ENCODE measurements at regions not wholly inside any gene's neighbourhood (a gene's known extent, or its start where the extent isn't known, plus 50 kb on each side); places are given as distances from the start of the nearest gene placed in this dataset.

DNA sequence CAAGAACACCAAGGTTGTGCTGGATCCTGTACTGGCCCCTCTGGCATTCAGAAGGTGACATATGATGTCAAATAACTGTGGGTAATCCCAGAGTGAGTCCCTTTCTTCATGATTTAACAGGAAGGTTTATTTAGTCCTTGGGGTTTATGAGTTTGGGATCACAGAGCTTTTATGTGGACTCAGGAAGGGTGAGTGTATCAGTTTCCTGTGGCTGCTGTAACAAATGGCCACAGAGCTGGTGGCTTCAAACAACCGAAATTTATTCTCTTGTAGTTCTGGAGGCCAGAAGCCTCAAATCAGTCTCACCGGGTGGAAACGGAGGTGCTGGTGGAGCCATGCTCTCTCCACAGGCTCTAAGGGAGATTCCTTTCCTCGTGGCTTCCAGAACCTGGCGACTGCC lies 157.7 kb downstream of the MELK start:
- CTCF ChIA-PET: interaction anchor here (0.7 kb wide), 1 partner anchor 167 kb away, joined by 3 read pairs; no protein-coding TSS in a partner anchor
- Histone ChIP-seq H3K4me1 (ENCODE audit: control insufficient read depth, insufficient read depth, low read length) (no peaks in the 10 kb centered on the region), H3K27me3 (ENCODE audit: control insufficient read depth, insufficient read depth, low read length) (no peaks in the 10 kb centered on the region; the same call in 1 of the 2 replicates), H3K27ac (ENCODE audit: low read length) (no peak overlapping the region), H3K36me3 (ENCODE audit: control insufficient read depth, insufficient read depth, low read length) (no peaks in the 10 kb centered on the region), H3K4me3 (ENCODE audit: low read depth in 2 of 2, low read length in 2 of 2) (no peak overlapping the region), H3K9me3 (ENCODE audit: control insufficient read depth, insufficient read depth, low read depth, low read length) (no peaks in the 10 kb centered on the region)
- ATAC-seq (no peak), DNase-seq (ENCODE audit: low read depth, low spot score) (no peak)
- POLR2A ChIA-PET: interaction anchor here (0.6 kb wide), 1 partner anchor 228 kb away, joined by 3 read pairs; no protein-coding TSS in a partner anchor
- TF ChIP-seq POLR2AphosphoS5 (IDR thresholded peaks at IDR 0.05; ENCODE audit: low read depth, low read length) (no peak), SIN3A (IDR thresholded peaks at IDR 0.05; ENCODE audit: borderline replicate concordance, insufficient read depth, low read depth, low read length) (no peak), TCF7L2 (IDR thresholded peaks at IDR 0.05; ENCODE audit: low read depth, low read length) (no peak)
- TF ChIP-seq, protein P1, sequence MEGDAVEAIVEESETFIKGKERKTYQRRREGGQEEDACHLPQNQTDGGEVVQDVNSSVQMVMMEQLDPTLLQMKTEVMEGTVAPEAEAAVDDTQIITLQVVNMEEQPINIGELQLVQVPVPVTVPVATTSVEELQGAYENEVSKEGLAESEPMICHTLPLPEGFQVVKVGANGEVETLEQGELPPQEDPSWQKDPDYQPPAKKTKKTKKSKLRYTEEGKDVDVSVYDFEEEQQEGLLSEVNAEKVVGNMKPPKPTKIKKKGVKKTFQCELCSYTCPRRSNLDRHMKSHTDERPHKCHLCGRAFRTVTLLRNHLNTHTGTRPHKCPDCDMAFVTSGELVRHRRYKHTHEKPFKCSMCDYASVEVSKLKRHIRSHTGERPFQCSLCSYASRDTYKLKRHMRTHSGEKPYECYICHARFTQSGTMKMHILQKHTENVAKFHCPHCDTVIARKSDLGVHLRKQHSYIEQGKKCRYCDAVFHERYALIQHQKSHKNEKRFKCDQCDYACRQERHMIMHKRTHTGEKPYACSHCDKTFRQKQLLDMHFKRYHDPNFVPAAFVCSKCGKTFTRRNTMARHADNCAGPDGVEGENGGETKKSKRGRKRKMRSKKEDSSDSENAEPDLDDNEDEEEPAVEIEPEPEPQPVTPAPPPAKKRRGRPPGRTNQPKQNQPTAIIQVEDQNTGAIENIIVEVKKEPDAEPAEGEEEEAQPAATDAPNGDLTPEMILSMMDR (IDR thresholded peaks at IDR 0.05): no peak
- TF ChIP-seq, protein P2, sequence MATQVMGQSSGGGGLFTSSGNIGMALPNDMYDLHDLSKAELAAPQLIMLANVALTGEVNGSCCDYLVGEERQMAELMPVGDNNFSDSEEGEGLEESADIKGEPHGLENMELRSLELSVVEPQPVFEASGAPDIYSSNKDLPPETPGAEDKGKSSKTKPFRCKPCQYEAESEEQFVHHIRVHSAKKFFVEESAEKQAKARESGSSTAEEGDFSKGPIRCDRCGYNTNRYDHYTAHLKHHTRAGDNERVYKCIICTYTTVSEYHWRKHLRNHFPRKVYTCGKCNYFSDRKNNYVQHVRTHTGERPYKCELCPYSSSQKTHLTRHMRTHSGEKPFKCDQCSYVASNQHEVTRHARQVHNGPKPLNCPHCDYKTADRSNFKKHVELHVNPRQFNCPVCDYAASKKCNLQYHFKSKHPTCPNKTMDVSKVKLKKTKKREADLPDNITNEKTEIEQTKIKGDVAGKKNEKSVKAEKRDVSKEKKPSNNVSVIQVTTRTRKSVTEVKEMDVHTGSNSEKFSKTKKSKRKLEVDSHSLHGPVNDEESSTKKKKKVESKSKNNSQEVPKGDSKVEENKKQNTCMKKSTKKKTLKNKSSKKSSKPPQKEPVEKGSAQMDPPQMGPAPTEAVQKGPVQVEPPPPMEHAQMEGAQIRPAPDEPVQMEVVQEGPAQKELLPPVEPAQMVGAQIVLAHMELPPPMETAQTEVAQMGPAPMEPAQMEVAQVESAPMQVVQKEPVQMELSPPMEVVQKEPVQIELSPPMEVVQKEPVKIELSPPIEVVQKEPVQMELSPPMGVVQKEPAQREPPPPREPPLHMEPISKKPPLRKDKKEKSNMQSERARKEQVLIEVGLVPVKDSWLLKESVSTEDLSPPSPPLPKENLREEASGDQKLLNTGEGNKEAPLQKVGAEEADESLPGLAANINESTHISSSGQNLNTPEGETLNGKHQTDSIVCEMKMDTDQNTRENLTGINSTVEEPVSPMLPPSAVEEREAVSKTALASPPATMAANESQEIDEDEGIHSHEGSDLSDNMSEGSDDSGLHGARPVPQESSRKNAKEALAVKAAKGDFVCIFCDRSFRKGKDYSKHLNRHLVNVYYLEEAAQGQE (IDR thresholded peaks at IDR 0.05; ENCODE audit: insufficient read depth in 1 of 2, low read depth in 2 of 2, low read length in 1 of 2): no peak
- in situ Hi-C loops (cut with HindIII; ENCODE audit: low pct_unique_long_range_greater_than_20kb, low sequenced_read_pairs): no loop called here
- no TSS peak for BruUV-seq (replicated peaks)
- intact Hi-C loops (cut with micrococcal nuclease; ENCODE audit: unreplicated experiment): no loop called here

DNA sequence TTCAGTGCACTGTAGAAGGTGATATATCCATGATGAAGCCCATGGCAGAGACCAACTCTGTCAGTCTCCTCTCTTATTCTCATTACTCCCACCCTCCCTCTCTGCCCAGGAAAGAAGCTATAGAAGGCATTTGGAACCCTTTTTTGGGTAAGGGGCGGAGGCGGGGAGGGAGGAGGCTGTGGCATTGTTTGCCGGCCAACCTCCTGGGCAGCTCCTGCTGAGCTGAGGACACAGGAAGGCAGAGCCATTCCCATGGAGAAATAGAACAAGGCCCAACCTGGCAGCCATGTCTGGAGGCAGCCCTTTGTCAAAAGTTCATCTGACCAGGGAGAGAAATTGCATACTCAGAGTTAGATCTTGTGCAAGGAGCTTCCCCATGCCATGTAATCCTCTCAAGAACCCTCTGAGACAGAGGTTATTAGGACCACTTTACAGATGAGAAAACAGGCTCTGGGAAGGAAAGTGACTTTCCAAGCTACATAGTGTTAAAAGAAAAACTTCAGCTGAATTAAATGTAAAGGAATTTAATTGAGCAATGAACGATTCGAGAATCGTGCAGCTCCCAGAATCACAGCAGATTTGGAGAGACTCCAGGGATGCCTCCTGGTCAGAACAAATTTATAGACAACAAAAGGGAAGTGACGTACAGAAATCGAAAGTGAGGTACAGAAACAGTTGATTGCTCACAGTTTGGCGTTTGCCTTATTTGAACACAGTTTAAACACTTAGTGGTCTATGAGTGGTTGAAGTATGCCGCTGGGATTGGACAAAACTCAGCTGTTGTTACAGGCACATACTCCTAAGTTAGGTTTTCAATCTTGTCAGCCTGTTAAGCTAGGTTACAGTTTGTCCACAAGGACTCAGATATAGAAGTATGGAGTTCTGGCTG lies 158.6 kb downstream of the MELK start:
- CTCF ChIA-PET: interaction anchor here (1.9 kb wide), 1 partner anchor 98 kb away, joined by 24 read pairs; no protein-coding TSS in a partner anchor
- in situ Hi-C loops (cut with HindIII; ENCODE audit: low pct_unique_long_range_greater_than_20kb, low sequenced_read_pairs) (no loop called here), intact Hi-C loops (cut with micrococcal nuclease; ENCODE audit: unreplicated experiment) (no loop called here)
- H3K4me3 ChIP-seq (ENCODE audit: low read depth in 2 of 2, low read length in 2 of 2): no peak overlapping the region
- ATAC-seq (no peak), DNase-seq (ENCODE audit: low read depth, low spot score) (no peak)
- no peaks in the 10 kb centered on the region for H3K9me3 ChIP-seq (ENCODE audit: control insufficient read depth, insufficient read depth, low read depth, low read length)
- TF ChIP-seq SIN3A (IDR thresholded peaks at IDR 0.05; ENCODE audit: borderline replicate concordance, insufficient read depth, low read depth, low read length): no peak
- TF ChIP-seq, protein P2 (IDR thresholded peaks at IDR 0.05; ENCODE audit: insufficient read depth in 1 of 2, low read depth in 2 of 2, low read length in 1 of 2): no peak
- no peak for TF ChIP-seq POLR2AphosphoS5 (IDR thresholded peaks at IDR 0.05; ENCODE audit: low read depth, low read length)
- TF ChIP-seq TCF7L2 (IDR thresholded peaks at IDR 0.05; ENCODE audit: low read depth, low read length): no peak
- TF ChIP-seq, protein P1 (IDR thresholded peaks at IDR 0.05): no peak
- no peaks in the 10 kb centered on the region for H3K4me1 ChIP-seq (ENCODE audit: control insufficient read depth, insufficient read depth, low read length)
- POLR2A ChIA-PET: interaction anchor here (0.6 kb wide), 1 partner anchor 227 kb away, joined by 3 read pairs; no protein-coding TSS in a partner anchor
- H3K27ac ChIP-seq (ENCODE audit: low read length): no peak overlapping the region
- H3K27me3 ChIP-seq (ENCODE audit: control insufficient read depth, insufficient read depth, low read length): no peaks in the 10 kb centered on the region; the same call in 1 of the 2 replicates
- no peaks in the 10 kb centered on the region for H3K36me3 ChIP-seq (ENCODE audit: control insufficient read depth, insufficient read depth, low read length)
- BruUV-seq (replicated peaks): no TSS peak
